Peyer's patch (tissue), 4 donors: ENCODE measurements at regions not wholly inside any gene's neighbourhood (a gene's known extent, or its start where the extent isn't known, plus 50 kb on each side); places are given as distances from the start of the nearest gene placed in this dataset.

Experiments used
- POLR2A ChIP-seq, 2 donors: fragments of 450-650 bp; IDR thresholded peaks; one replicate each; pipeline ENCODE4 v1.5.1; 2017; ENCODE audit warnings: antibody characterized with exemption in 2 of 2, mild to moderate bottlenecking in 2 of 2, moderate library complexity in 2 of 2
- TF ChIP-seq, protein P1 (sequence below), 6 experiments: fragments of 450-650 bp in 4 of 6; fragments of 200-600 bp in 2 of 6; sonication (generic) in 1 of 6; IDR thresholded peaks; one replicate each; pipeline ENCODE4 v1.5.1; 2017 to 2019; ENCODE audit warnings: antibody characterized with exemption in 6 of 6, mild to moderate bottlenecking in 3 of 6, moderate library complexity in 1 of 6

DNA sequence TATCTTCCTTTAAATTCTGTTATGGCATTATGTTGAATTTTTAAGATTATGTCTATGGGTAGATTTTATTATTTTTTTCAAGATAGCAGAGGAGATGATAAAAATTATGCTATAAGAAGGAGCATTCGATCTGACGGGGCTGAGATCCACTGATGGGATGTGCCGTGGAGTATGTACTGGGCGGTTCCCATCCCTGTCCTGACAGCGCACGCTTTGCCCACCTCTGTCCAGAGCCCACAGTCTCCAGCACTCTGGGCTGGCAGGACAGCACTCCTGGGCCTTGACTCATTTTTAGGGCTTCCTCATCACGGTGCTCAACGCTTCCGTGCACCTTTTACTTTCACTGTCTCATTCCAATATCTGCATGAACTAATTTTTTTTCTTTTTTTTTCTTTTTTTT lies 235.5 kb downstream of the TEX29 start:
- no peak for TF ChIP-seq POLR2A (IDR thresholded peaks at IDR 0.05)
- TF ChIP-seq, protein P1, sequence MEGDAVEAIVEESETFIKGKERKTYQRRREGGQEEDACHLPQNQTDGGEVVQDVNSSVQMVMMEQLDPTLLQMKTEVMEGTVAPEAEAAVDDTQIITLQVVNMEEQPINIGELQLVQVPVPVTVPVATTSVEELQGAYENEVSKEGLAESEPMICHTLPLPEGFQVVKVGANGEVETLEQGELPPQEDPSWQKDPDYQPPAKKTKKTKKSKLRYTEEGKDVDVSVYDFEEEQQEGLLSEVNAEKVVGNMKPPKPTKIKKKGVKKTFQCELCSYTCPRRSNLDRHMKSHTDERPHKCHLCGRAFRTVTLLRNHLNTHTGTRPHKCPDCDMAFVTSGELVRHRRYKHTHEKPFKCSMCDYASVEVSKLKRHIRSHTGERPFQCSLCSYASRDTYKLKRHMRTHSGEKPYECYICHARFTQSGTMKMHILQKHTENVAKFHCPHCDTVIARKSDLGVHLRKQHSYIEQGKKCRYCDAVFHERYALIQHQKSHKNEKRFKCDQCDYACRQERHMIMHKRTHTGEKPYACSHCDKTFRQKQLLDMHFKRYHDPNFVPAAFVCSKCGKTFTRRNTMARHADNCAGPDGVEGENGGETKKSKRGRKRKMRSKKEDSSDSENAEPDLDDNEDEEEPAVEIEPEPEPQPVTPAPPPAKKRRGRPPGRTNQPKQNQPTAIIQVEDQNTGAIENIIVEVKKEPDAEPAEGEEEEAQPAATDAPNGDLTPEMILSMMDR (IDR thresholded peaks at IDR 0.05) = no peak
